ENCODE measurements at regions not wholly inside any gene's neighbourhood (a gene's known extent, or its start where the extent isn't known, plus 50 kb on each side); places are given as distances from the start of the nearest gene placed in this dataset.

GRCh38 chr6:169165561-169166300 lies 87.9 kb downstream of the THBS2 start:
- DNase-seq, result no peak

GRCh38 chr6:169164986-169165385 lies 88.7 kb downstream of the THBS2 start:
- DNase-seq, result no peak

- no peak for DNase-seq
These were observed 89.2 kb downstream of the THBS2 start for GRCh38 chr6:169164451-169164850.

DNA sequence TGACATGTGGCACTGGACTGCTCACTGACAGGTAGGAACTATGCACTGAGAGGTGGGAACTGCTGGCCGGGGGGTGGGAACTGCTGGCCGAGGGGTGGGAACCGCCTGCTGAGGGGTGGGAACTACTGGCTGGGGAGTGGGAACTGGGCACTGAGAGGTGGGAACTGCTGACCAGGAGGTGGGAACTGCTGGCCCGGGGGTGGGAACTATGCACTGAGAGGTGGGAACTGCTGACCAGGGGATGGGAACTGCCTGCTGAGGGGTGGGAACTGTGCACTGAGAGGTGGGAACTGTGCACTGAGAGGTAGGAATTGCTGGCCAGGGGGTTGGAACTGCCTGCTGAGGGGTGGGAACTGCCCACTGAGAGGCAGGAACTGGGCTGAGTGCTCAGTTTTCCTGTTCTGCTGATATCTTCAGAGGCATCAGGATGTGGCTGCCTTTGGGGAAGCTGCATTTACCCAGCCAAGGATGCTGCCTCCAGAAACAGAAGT lies 90.2 kb downstream of the THBS2 start:
- no peak for DNase-seq

DNA sequence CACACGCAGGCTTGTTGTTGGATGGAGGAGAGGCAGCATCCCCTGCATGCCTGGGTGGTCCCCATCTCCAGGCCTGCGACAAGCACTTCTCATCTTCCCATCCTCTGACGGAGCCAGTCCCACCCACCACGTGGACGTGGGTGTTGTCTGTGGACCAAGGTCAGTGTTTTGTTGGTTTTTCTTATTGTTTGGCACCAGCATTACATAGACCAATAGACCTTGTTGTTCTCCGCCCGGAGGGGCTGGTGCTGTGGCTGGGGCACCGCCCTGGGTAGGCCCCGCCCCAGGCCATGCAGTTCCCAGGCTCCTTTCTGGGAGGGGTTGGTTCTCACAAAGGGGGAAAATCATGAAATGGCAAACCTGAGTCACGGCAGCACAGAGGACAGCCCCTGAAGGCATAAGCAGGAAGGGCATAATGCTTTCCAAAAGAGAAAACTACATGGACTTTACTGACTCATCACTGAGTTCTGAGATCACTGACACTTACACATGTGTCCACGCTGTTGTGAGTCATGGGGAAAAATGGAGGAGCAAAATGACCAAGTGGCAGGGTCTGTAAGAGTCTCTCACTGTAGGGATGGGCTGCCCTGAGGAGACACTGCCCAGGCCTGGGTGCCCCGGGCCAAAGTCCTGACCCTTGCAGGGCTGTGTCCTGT lies 90.8 kb downstream of the THBS2 start:
- DNase-seq, result peak; percentile 16

DNA sequence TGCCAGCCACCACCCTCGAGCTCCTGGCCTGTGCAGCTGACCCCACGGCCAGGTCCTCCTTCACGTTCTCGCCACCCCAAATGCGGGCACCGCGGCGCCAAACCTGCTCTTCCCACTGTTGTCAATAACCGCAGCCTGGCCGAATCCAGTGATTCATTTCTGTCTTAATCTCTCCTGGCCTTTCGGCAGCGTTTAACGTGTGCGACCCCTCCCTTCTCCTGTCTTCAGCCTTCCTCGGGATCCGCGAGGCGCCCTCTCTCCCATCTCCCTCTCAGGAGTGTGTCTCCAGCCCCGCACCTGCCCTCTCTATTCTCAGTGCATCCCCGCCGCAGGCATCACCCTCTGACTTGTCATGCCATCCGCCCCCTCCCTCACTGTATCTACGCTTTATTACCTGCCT lies 91.4 kb downstream of the THBS2 start:
- no peak for DNase-seq

- no peak for DNase-seq
These were observed 92.0 kb downstream of the THBS2 start for GRCh38 chr6:169161572-169162167.

GRCh38 chr6:169160855-169161560 lies 92.6 kb downstream of the THBS2 start:
- DNase-seq, result no peak

DNA sequence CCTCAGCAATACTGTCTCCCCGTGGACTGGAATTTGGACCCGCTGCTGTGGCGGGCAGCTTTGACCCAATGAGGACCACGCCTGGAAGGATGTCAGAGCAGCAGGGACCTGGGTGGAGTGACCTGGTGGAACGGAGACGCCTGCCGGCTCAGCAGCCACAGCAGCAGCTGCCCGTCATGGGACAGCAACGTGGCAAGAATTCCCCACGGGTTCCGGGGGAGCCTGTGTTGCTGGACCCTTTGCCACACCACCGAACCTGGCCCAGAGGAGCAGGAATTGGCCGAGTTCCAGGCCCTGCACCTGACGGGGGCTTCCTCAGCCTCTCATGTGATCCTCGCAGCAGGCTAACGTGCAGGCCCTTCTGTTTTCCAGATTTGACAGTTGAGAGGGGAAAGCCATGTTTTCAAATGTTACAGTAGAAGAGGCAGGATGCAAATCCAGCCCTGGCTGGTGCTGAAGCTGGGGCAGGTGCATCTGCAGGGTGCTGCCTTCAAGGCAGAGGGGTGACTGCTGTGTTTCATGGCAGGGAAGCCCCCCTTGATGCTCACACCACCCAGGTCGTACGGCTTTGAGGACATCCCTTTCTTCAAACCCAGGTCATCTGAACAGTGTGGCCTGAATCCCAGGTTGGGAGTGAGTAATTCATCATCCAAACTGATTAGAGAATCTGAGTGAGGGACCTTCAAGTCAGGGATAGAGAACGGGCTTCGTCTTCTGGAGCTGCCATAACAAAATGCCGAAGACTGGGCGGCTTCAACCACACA lies 93.4 kb downstream of the THBS2 start:
- no peak for DNase-seq

DNA sequence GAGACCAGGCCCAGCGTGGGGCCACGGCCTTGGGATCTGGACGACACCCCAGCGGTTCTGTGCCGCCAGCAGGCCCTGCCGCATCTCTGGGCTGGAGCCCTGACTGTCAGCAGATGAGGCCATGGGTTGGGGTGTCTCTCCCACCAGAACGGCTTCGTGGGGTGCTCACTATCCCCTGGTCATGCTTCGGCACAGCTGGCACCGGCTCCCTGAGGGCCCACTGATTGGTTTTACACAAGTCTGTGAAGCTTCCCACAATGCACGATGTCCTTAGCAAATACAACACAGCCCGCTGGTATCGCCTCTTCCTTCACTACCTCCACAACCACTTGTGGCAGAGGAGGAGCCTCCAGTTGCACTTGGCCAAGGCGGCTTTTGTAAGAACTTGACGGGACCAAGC lies 94.3 kb downstream of the THBS2 start:
- DNase-seq, result no peak

DNA sequence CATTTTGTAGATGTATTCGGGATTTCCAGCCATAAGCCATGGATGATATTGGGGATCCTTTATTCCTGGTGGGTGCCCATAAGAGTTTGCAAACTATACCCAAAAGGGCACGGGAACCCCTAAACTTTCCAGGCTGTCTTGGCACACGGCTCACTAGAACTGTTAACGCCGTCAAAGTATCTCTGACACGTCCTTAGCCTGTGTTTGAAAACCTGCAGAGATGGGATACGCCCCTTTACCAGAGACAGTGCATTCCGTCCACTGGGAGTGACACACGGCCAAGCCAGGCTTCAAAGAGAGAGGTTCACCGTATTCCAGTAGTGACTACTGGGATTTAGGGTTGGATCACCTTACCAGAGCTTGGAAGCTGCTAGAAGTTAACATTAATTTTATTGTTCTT lies 95.0 kb downstream of the THBS2 start:
- no peak for DNase-seq

GRCh38 chr6:169158174-169158573 lies 95.5 kb downstream of the THBS2 start:
- DNase-seq, result peak; percentile 91

DNA sequence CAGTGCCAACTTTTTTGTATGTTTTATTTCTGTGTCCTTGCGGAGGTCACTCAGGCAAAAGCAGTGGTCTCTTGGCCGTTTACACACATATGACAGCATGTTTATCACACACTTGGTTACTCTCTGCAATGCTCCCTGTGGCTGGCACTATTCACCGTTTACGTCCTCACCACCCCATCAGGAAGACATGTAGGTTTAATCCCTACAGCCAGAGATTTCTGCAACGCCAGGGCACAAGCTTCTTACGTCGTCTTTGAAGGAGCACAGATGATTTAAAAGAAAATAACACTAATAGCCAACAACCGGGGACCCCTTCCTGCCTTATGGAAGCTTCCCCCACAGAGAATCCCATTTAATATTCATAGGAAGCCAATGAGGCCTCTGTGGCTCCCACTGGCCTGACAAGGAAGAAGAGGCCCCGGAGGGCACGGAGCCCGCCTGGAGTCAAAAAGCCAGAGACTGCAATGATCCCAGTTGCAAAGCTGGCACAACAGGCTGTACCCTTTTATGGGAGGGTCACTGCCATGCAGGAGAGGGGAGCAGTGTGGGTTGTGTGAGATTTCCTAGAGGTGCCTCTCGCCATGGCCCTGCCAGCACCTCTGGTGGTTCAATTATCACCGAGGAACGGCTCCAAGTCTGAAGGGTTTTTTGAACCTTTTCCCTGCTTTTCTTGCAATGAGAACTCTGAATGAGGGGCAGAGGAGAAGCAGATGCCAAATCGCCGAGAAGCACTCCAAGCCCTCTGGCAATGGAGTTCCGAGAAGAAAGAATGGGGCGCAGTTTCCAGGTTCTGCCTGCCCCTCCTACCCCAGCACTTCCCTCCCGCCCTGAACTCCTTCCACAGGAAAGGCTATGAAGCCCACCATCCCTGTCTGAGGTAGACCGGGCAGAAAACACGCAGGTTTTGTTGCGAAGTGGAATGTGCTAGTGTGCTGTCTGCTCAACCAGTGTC lies 96.2 kb downstream of the THBS2 start:
- no peak for DNase-seq

DNA sequence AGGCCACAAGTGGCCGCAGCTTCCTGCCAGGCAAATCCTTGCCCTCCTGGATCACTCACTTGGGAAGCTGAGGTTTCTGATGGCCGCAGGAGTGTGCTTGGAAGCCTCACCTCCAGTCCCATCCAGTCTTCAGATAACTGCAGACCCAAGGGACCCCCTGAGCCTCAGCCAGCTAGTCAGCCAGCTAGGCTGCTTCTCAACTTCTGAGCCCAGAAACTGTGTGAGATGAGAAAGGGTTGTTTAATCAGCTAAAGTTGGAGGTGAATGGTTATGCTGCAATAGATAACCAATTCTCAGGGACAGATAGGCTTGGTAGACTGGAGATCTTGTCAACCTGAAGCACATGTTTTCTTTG lies 96.9 kb downstream of the THBS2 start:
- DNase-seq, result no peak

DNA sequence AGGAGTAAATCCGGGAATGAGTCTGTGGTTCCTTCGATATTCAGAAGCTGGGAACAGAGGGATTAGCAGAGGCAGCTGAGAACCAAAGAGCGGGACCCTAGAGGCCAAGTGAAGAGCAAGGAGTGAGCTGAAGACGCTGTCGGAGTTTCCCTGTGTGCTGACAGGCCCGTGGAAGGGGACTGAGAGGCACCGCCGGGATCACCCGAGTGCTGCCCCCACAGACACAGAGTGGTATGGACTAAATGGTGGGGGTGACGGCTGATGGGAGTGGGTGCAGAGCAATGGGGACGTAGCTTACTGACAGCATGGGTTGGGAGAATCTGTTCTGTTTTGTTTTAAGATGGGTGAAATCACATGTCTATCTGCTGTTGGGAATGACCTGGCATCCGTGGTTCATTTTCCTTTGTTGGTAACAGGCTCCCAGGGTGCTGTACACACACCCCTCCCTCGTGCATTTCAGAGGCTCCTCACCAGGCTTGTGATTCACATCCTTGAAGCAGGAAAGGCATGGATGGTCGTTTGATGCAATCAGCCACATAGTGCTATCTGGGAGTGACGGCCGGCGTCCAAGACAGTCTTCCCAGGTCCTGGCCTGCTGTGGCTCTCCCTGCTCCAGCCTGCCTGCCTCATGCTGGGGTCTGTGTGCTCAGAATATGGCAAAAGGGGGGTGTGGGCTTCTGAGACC lies 97.4 kb downstream of the THBS2 start:
- no peak for DNase-seq

DNA sequence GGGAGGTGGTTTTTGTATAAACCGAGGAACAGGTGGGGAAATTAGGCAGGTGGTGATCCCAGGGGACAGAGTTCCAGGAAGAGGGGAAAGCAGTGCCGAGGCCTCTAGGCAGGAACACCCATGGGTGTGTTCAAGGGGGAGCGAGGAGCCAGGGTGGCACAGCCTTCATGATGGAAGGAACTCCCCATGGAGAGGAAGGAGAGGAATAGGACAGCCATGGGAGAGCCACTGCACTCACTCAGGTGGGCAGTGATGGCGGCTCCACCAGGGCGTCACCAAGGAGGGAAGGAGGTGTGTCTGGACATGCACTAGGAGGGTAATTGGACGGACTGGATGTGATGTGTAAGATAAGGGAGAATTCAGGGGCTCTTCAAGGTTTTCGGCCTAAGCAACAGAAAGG lies 98.2 kb downstream of the THBS2 start:
- DNase-seq, result no peak

DNA sequence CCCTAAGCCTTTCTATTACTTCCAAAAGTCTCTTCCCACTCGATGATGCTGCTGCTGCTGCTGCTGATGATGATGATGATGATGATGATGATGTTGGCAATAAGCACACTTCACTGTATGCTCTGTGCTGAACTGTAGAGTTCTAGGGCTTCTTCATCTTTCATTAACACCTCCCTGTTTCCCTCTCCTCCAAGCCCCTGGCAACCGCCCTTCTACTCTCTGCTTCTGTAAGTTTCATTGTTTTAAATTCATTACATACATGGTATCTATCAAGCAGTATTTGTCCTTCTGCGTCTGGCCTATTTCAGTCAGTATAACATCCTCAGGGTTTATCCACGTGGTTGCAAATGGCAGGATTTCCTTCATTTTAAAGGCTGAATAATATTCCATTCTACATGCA lies 100.2 kb downstream of the THBS2 start:
- no peak for DNase-seq

- DNase-seq, result no peak
These were observed 107.1 kb downstream of the THBS2 start for GRCh38 chr6:169146521-169146920.

DNA sequence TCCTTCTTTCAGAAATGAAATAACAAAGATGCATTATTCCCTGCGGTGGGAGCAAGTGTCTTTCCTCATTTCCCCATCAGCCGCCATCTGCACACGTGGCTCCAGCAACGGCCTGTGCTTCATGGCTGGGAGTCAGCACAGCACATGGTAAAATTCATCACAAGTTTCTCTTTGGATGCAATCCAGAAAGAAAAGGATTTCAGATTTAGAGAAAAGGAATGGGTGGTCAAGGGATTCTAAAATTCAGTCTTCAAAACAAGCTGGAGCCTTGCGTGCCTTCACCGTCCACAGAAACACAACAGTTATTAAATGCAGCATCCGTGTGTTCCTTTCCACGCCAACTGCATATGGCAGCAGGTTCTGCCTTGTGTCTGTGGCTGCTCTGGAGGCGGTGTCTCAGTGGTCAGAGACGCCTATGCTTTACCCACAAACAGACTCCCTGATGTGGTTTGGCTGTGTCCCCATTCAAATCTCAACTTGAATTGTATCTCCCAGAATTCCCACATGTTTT lies 107.6 kb downstream of the THBS2 start:
- peak; percentile 93 for DNase-seq

- peak; percentile 78 for DNase-seq
These were observed 108.2 kb downstream of the THBS2 start for GRCh38 chr6:169145496-169145895.
